HepG2 (cell line): ENCODE measurements at regions not wholly inside any gene's neighbourhood (a gene's known extent, or its start where the extent isn't known, plus 50 kb on each side); places are given as distances from the start of the nearest gene placed in this dataset.
A peak's percentile ranks its signal among the peaks of the same experiment; 100 is the strongest.

Source experiments
- ARID2 ChIP-seq: sonication (generic); formaldehyde crosslinking; IDR thresholded peaks from 2 replicates; pipeline ENCODE4 v1.8.1; 2022; ENCODE audit warnings: mild to moderate bottlenecking, missing genetic modification reagents, borderline replicate concordance
- ARID3A ChIP-seq: IDR thresholded peaks from 2 replicates; pipeline ENCODE4 v1.6.1; 2012; ENCODE audit warnings: low read depth, low read length, improper control_type of control experiment
- ATF1 ChIP-seq: IDR thresholded peaks from 2 replicates; pipeline ENCODE4 v1.6.1; 2016; ENCODE audit warnings: mild to moderate bottlenecking, control low read depth
- BCL3 ChIP-seq: sonication (generic); formaldehyde crosslinking; IDR thresholded peaks from 2 replicates; pipeline ENCODE4 v1.5.1; 2020; ENCODE audit warnings: mild to moderate bottlenecking, missing genetic modification reagents, moderate library complexity
- CCAR2 ChIP-seq: fragments of 200-400 bp; formaldehyde crosslinking; optimal IDR thresholded peaks from 2 replicates; pipeline ENCODE3; 2018; ENCODE audit warnings: low read depth, mild to moderate bottlenecking, low read length, moderate library complexity
- FOXO1 ChIP-seq: sonication (generic); formaldehyde crosslinking; IDR thresholded peaks from 2 replicates; pipeline ENCODE4 v1.4.0; 2020; ENCODE audit warnings: missing genetic modification reagents
- FOXP4 ChIP-seq: sonication (generic); formaldehyde crosslinking; IDR thresholded peaks from 2 replicates; pipeline ENCODE4 v1.4.0; 2020; ENCODE audit warnings: missing genetic modification reagents
- GATAD2A ChIP-seq: IDR thresholded peaks from 2 replicates; pipeline ENCODE4 v1.6.1; 2016
- KLF6 ChIP-seq: IDR thresholded peaks from 2 replicates; pipeline ENCODE4 v1.8.0; 2016; ENCODE audit warnings: missing biosample characterization, missing genetic modification reagents
- KMT2A ChIP-seq: sonication (generic); formaldehyde crosslinking; IDR thresholded peaks from 2 replicates; pipeline ENCODE4 v1.4.0; 2020; ENCODE audit warnings: missing genetic modification reagents
- MXD4 ChIP-seq: IDR thresholded peaks from 2 replicates; pipeline ENCODE4 v1.6.1; 2016; ENCODE audit warnings: mild to moderate bottlenecking, missing biosample characterization, missing genetic modification reagents
- PITX1 ChIP-seq: sonication (generic); formaldehyde crosslinking; IDR thresholded peaks from 2 replicates; pipeline ENCODE4 v1.5.1; 2020; ENCODE audit warnings: mild to moderate bottlenecking, missing genetic modification reagents
- POGZ ChIP-seq: sonication (generic); formaldehyde crosslinking; IDR thresholded peaks from 2 replicates; pipeline ENCODE4 v1.4.0; 2020; ENCODE audit warnings: mild to moderate bottlenecking, missing genetic modification reagents
- RARA ChIP-seq: IDR thresholded peaks from 2 replicates; pipeline ENCODE4 v1.6.1; 2016; ENCODE audit warnings: missing genetic modification reagents, missing compliant biosample characterization
- RXRB ChIP-seq: IDR thresholded peaks from 2 replicates; pipeline ENCODE4 v1.6.1; 2016; ENCODE audit warnings: borderline replicate concordance, missing genetic modification reagents, missing compliant biosample characterization
- SOX6 ChIP-seq, 2 experiments: fragments of 450-650 bp in 1 of 2; sonication (generic) in 1 of 2; formaldehyde crosslinking in 1 of 2; IDR thresholded peaks; 2 replicates each; pipeline versions ENCODE4 v1.4.0 to v1.6.1; 2017 to 2020; ENCODE audit warnings: antibody characterized with exemption in 1 of 2, mild to moderate bottlenecking in 1 of 2, missing genetic modification reagents in 1 of 2
- TBX2 ChIP-seq: sonication (generic); formaldehyde crosslinking; IDR thresholded peaks from 2 replicates; pipeline ENCODE4 v1.5.0; 2020; ENCODE audit warnings: missing genetic modification reagents, mild to moderate bottlenecking, borderline replicate concordance
- XRCC5 ChIP-seq: fragments of 200-400 bp; formaldehyde crosslinking; optimal IDR thresholded peaks from 2 replicates; pipeline ENCODE3; 2017; ENCODE audit warnings: mild to moderate bottlenecking, low read length
- ZFY ChIP-seq: sonication (generic); formaldehyde crosslinking; IDR thresholded peaks from 2 replicates; pipeline ENCODE4 v1.4.0; 2020; ENCODE audit warnings: missing genetic modification reagents
- ZNF10 ChIP-seq: sonication (generic); formaldehyde crosslinking; IDR thresholded peaks from 2 replicates; pipeline ENCODE4 v1.4.0; 2020; ENCODE audit warnings: mild to moderate bottlenecking, low read depth, missing genetic modification reagents, borderline replicate concordance
- ZNF431 ChIP-seq: sonication (generic); formaldehyde crosslinking; IDR thresholded peaks from 2 replicates; pipeline ENCODE4 v1.9.0; 2022; ENCODE audit warnings: missing genetic modification reagents, low read depth, mild to moderate bottlenecking, borderline replicate concordance
- ZNF484 ChIP-seq: sonication (generic); formaldehyde crosslinking; IDR thresholded peaks from 2 replicates; pipeline ENCODE4 v1.5.1; 2020; ENCODE audit warnings: mild to moderate bottlenecking, low read depth, missing genetic modification reagents, borderline replicate concordance
- ZNF556 ChIP-seq: sonication (generic); formaldehyde crosslinking; IDR thresholded peaks from 2 replicates; pipeline ENCODE4 v1.4.0; 2020; ENCODE audit warnings: mild to moderate bottlenecking, missing genetic modification reagents, borderline replicate concordance
- ZNF782 ChIP-seq: sonication (generic); formaldehyde crosslinking; IDR thresholded peaks from 2 replicates; pipeline ENCODE4 v1.4.0; 2020; ENCODE audit warnings: missing genetic modification reagents, mild to moderate bottlenecking, borderline replicate concordance
- ZSCAN29 ChIP-seq: sonication (generic); formaldehyde crosslinking; conservative IDR thresholded peaks from 2 replicates; pipeline ENCODE4 v1.4.0; 2020; ENCODE audit warnings: mild to moderate bottlenecking, missing genetic modification reagents

GRCh38 chr2:60094450-60094929 is 459.0 kb downstream of the BCL11A start (continued):
- TF ChIP-seq CCAR2, result no peak
- TF ChIP-seq ARID3A, result peak; percentile 41; the same call in 1 of the 2 replicates
- no peak for TF ChIP-seq MXD4 (CRISPR knock-in tag)
- TF ChIP-seq ZFY (CRISPR knock-in tag), result no peak
- no peak for TF ChIP-seq KMT2A (CRISPR knock-in tag)
- TF ChIP-seq ZSCAN29 (CRISPR knock-in tag), result no peak
- TF ChIP-seq SOX6 (IDR thresholded peaks at IDR 0.05), result no peak
- TF ChIP-seq SOX6 (CRISPR knock-in tag; IDR thresholded peaks at IDR 0.05), result peak; percentile 100
- TF ChIP-seq RXRB (CRISPR knock-in tag), result peak; percentile 74
- TF ChIP-seq FOXP4 (CRISPR knock-in tag), result peak; percentile 84
- TF ChIP-seq XRCC5, result peak; percentile 44
- TF ChIP-seq RARA (CRISPR knock-in tag), result peak; percentile 74; the same call in 1 of the 2 replicates
- TF ChIP-seq ZNF484 (CRISPR knock-in tag), result no peak
- TF ChIP-seq ATF1 (CRISPR knock-in tag), result peak; percentile 63; the same call in 1 of the 2 replicates
- TF ChIP-seq ZNF431 (CRISPR knock-in tag), result 0 out of 2 replicates have a peak, but pooled peaks have one; percentile 46
- TF ChIP-seq GATAD2A, result peak; percentile 93
- TF ChIP-seq FOXO1, result peak; percentile 66; the same call in 1 of the 2 replicates
- no peak for TF ChIP-seq ARID2 (CRISPR knock-in tag)
- no peak for TF ChIP-seq ZNF782 (CRISPR knock-in tag)
- TF ChIP-seq POGZ, result peak; percentile 86
- TF ChIP-seq ZNF556 (CRISPR knock-in tag), result peak; percentile 70; the same call in 1 of the 2 replicates
- no peak for TF ChIP-seq BCL3 (CRISPR knock-in tag)
- peak; percentile 96 for TF ChIP-seq TBX2
- TF ChIP-seq PITX1 (CRISPR knock-in tag), result 0 out of 2 replicates have a peak, but pooled peaks have one; percentile 56
- no peak for TF ChIP-seq ZNF10 (CRISPR knock-in tag)
- 0 out of 2 replicates have a peak, but pooled peaks have one; percentile 56 for TF ChIP-seq KLF6
